Loucy (cell line): ENCODE measurements at regions not wholly inside any gene's neighbourhood (a gene's known extent, or its start where the extent isn't known, plus 50 kb on each side); places are given as distances from the start of the nearest gene placed in this dataset.

ENCODE experiments used
- H2AFZ ChIP-seq: fragments of 200-600 bp; sonication (generic); 2 replicates; pipeline ENCODE4 v1.6.0; 2016; ENCODE audit warnings: antibody characterized with exemption, mild to moderate bottlenecking, low read length, moderate library complexity
- H3F3A ChIP-seq: fragments of 200-600 bp; 2 replicates; pipeline ENCODE4 v1.6.0; 2016; ENCODE audit warnings: antibody characterized with exemption, low read depth, mild to moderate bottlenecking
- H3K27me3 ChIP-seq: fragments of 200-600 bp; sonication (generic); 2 replicates; pipeline ENCODE4 v1.6.1; 2014; ENCODE audit warnings: low read length, mild to moderate bottlenecking; ENCODE audit not compliant: insufficient read depth, poor library complexity, severe bottlenecking
- H3K36me3 ChIP-seq: fragments of 200-600 bp; sonication (generic); 2 replicates; pipeline ENCODE4 v1.6.1; 2016; ENCODE audit warnings: low read length; ENCODE audit not compliant: insufficient read depth
- H3K4me1 ChIP-seq: fragments of 200-600 bp; sonication (generic); 2 replicates; pipeline ENCODE4 v1.5.1; 2014; ENCODE audit warnings: low read length, mild to moderate bottlenecking; ENCODE audit not compliant: insufficient read depth, poor library complexity, severe bottlenecking
- H3K4me2 ChIP-seq: fragments of 200-600 bp; sonication (generic); 2 replicates; pipeline ENCODE4 v1.6.0; 2014; ENCODE audit warnings: antibody characterized with exemption, low read length, low read depth, mild to moderate bottlenecking; ENCODE audit not compliant: poor library complexity, severe bottlenecking
- H3K4me3 ChIP-seq: fragments of 200-600 bp; sonication (generic); 2 replicates; pipeline ENCODE4 v1.5.1; 2014; ENCODE audit warnings: low read length, mild to moderate bottlenecking, mixed read lengths; ENCODE audit not compliant: poor library complexity, severe bottlenecking
- H3K79me2 ChIP-seq: fragments of 200-600 bp; sonication (generic); 2 replicates; pipeline ENCODE4 v1.6.1; 2014; ENCODE audit warnings: low read length; ENCODE audit not compliant: insufficient read depth
- H3K9ac ChIP-seq: fragments of 200-600 bp; sonication (generic); 2 replicates; pipeline ENCODE4 v1.6.0; 2014; ENCODE audit warnings: mild to moderate bottlenecking, low read depth, low read length, moderate library complexity; ENCODE audit not compliant: poor library complexity, severe bottlenecking
- H3K9me2 ChIP-seq: fragments of 200-600 bp; sonication (generic); replicated peaks from 2 replicates; pipeline ENCODE4 v1.6.1; 2016; ENCODE audit warnings: low read depth, low read length, mixed read lengths
- H3K9me3 ChIP-seq: fragments of 200-600 bp; sonication (generic); 2 replicates; pipeline ENCODE4 v1.6.1; 2014; ENCODE audit warnings: mild to moderate bottlenecking, antibody characterized with exemption, low read length, low read depth; ENCODE audit not compliant: insufficient read depth
- H4K20me1 ChIP-seq: fragments of 200-600 bp; sonication (generic); 2 replicates; pipeline ENCODE4 v1.6.0; 2014; ENCODE audit warnings: antibody characterized with exemption, low read length, mild to moderate bottlenecking; ENCODE audit not compliant: insufficient read depth, poor library complexity, severe bottlenecking
- CTCF ChIP-seq: fragments of 200-600 bp; sonication (generic); conservative IDR thresholded peaks from 2 replicates; pipeline ENCODE4 v1.5.1; 2014; ENCODE audit warnings: mild to moderate bottlenecking, antibody characterized with exemption, low read length
- EZH2phosphoT487 ChIP-seq: fragments of 200-600 bp; IDR thresholded peaks from 2 replicates; pipeline ENCODE4 v1.6.1; 2018; ENCODE audit warnings: antibody characterized with exemption, mild to moderate bottlenecking, moderate library complexity, borderline replicate concordance

GRCh38 chr11:110958216-110958615 is 246.0 kb upstream of the ARHGAP20 start:
- H3F3A ChIP-seq, result no peaks in the 10 kb centered on the region
- no peaks in the 10 kb centered on the region for H3K27me3 ChIP-seq
- no peak overlapping the region for H2AFZ ChIP-seq
- no peaks in the 10 kb centered on the region for H3K79me2 ChIP-seq
- H3K4me2 ChIP-seq, result no peak overlapping the region
- no peak overlapping the region for H3K9ac ChIP-seq
- no peaks in the 10 kb centered on the region for H3K4me1 ChIP-seq
- no peak overlapping the region for H3K4me3 ChIP-seq
- H3K9me2 ChIP-seq, result no peaks in the 10 kb centered on the region
- TF ChIP-seq EZH2phosphoT487 (no peak), CTCF (no peak)
- H4K20me1 ChIP-seq, result no peaks in the 10 kb centered on the region
- no peaks in the 10 kb centered on the region for H3K36me3 ChIP-seq
- no peaks in the 10 kb centered on the region for H3K9me3 ChIP-seq

DNA sequence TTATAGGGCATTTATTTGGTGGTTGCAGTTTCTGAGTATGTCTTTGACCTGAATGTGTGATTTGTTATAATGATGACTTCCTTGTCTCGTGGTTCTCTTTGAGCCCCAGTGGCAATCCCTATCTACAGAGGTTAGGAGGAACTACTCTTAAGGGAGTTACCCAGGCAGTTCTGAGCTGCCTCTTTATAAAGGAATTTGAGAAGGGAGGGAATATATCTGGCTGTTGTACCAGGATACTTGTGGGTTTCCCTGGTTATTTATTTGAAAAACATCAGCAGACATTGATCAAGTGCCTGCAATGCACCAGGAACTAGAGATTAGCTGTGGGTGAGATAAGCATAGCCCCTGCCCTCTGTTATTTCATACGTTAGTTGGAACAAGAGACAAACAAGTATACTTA is 243.5 kb upstream of the ARHGAP20 start:
- Histone ChIP-seq H3K36me3 (no peaks in the 10 kb centered on the region), H3K9me3 (no peaks in the 10 kb centered on the region), H3K9ac (no peak overlapping the region), H3K9me2 (no peaks in the 10 kb centered on the region), H3K4me3 (no peak overlapping the region), H3K79me2 (no peaks in the 10 kb centered on the region), H2AFZ (no peak overlapping the region), H3K27me3 (no peaks in the 10 kb centered on the region), H3F3A (no peaks in the 10 kb centered on the region), H3K4me1 (no peaks in the 10 kb centered on the region), H3K4me2 (no peak overlapping the region), H4K20me1 (no peaks in the 10 kb centered on the region)
- TF ChIP-seq CTCF (no peak), EZH2phosphoT487 (no peak)

DNA sequence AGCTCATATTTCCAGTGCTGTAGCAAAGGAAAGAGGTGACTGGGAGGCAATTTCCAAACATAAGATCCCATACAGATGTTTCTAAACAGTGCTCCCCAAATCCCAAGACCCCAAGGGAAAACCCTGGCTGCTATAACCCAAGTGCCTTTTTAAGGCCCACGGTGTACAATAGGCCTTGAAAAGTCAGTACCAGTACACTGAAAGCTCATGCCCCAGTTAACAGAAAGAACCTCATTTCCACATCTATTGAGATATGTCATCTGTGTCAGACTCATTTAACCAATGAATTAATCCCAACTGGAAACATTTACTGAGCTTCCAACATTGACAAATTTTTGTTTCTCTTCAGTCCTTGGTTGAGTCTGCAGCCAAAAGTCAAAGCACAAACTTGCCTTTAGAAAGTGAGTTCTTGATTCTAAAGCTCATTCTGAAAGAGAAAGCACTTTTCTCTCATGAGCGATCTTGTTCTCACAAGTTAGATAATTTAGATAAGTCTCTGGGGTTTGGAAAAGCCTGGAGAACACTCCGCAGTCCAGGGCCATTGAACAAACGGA is 239.8 kb upstream of the ARHGAP20 start:
- H3K79me2 ChIP-seq, result no peaks in the 10 kb centered on the region
- no peak overlapping the region for H3K4me2 ChIP-seq

More for the DNA sequence above, 239.8 kb upstream of the ARHGAP20 start:
- no peaks in the 10 kb centered on the region for H3F3A ChIP-seq
- H2AFZ ChIP-seq, result no peak overlapping the region
- no peak overlapping the region for H3K4me3 ChIP-seq
- no peaks in the 10 kb centered on the region for H3K9me2 ChIP-seq
- no peaks in the 10 kb centered on the region for H4K20me1 ChIP-seq
- no peak overlapping the region for H3K9ac ChIP-seq
- TF ChIP-seq EZH2phosphoT487 (no peak), CTCF (no peak)
- H3K27me3 ChIP-seq, result no peaks in the 10 kb centered on the region
- H3K36me3 ChIP-seq, result no peaks in the 10 kb centered on the region
- H3K9me3 ChIP-seq, result no peaks in the 10 kb centered on the region
- no peaks in the 10 kb centered on the region for H3K4me1 ChIP-seq
